ENCODE measurements at regions not wholly inside any gene's neighbourhood (a gene's known extent, or its start where the extent isn't known, plus 50 kb on each side); places are given as distances from the start of the nearest gene placed in this dataset.

DNA sequence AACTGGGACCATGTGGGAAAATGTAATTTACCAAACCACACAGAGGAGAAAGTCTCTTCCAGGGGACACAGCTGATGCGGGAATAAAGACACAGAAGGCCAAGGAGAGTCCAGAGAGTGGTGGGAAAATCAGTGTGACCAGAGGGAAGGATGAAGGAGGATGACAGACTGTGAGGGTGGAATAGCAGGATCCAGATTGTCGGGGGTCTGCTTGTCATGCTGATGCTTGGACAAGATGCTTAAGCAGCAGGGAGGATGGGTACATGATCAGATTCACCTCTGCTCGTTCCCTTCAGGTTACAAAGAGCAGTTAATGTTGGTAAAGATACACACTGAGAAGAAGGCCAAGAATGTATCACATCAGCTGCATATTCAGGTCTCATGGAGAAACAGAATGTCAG lies 117.1 kb upstream of the ZNF644 start:
- H4K20me1 ChIP-seq (ENCODE audit: control insufficient read depth, extremely low read depth, insufficient read depth, low read length), result no peaks in the 10 kb centered on the region
- H3K9me3 ChIP-seq (ENCODE audit: control insufficient read depth, insufficient read depth, low read depth, low read length), result no peaks in the 10 kb centered on the region
- TF ChIP-seq EZH2 (IDR thresholded peaks at IDR 0.05; ENCODE audit: low read length, missing control alignments), result no peak
- TF ChIP-seq, protein P1, sequence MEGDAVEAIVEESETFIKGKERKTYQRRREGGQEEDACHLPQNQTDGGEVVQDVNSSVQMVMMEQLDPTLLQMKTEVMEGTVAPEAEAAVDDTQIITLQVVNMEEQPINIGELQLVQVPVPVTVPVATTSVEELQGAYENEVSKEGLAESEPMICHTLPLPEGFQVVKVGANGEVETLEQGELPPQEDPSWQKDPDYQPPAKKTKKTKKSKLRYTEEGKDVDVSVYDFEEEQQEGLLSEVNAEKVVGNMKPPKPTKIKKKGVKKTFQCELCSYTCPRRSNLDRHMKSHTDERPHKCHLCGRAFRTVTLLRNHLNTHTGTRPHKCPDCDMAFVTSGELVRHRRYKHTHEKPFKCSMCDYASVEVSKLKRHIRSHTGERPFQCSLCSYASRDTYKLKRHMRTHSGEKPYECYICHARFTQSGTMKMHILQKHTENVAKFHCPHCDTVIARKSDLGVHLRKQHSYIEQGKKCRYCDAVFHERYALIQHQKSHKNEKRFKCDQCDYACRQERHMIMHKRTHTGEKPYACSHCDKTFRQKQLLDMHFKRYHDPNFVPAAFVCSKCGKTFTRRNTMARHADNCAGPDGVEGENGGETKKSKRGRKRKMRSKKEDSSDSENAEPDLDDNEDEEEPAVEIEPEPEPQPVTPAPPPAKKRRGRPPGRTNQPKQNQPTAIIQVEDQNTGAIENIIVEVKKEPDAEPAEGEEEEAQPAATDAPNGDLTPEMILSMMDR (conservative IDR thresholded peaks at IDR 0.05 in 1 of 2, IDR thresholded peaks at IDR 0.05 in 1 of 2; ENCODE audit: low read depth in 1 of 2, low read length in 2 of 2), result no peak
- DNase-seq (ENCODE audit: low read depth in 2 of 2), result no peak
- H3K79me2 ChIP-seq (ENCODE audit: control insufficient read depth, insufficient read depth, low read length), result no peaks in the 10 kb centered on the region
- no peak overlapping the region for H3K4me2 ChIP-seq (ENCODE audit: extremely low read depth, insufficient read depth, low read length)
- no peak overlapping the region for H3K9ac ChIP-seq (ENCODE audit: insufficient read depth, low read length)
- no peak overlapping the region for H3K27ac ChIP-seq (ENCODE audit: insufficient read depth, low read length)
- H3K36me3 ChIP-seq (ENCODE audit: control insufficient read depth, insufficient read depth, low read length), result no peaks in the 10 kb centered on the region
- no peaks in the 10 kb centered on the region for H3K4me1 ChIP-seq (ENCODE audit: control insufficient read depth, extremely low read depth, insufficient read depth, low read length)
- H3K27me3 ChIP-seq (ENCODE audit: control insufficient read depth, insufficient read depth, low read length), result no peaks in the 10 kb centered on the region
- no peak overlapping the region for H2AFZ ChIP-seq (ENCODE audit: low read length)
- no peak overlapping the region for H3K4me3 ChIP-seq (replicated peaks in 1 of 4; ENCODE audit: control extremely low read depth in 1 of 4, insufficient read depth in 1 of 4, low read depth in 3 of 4, low read length in 4 of 4)

DNA sequence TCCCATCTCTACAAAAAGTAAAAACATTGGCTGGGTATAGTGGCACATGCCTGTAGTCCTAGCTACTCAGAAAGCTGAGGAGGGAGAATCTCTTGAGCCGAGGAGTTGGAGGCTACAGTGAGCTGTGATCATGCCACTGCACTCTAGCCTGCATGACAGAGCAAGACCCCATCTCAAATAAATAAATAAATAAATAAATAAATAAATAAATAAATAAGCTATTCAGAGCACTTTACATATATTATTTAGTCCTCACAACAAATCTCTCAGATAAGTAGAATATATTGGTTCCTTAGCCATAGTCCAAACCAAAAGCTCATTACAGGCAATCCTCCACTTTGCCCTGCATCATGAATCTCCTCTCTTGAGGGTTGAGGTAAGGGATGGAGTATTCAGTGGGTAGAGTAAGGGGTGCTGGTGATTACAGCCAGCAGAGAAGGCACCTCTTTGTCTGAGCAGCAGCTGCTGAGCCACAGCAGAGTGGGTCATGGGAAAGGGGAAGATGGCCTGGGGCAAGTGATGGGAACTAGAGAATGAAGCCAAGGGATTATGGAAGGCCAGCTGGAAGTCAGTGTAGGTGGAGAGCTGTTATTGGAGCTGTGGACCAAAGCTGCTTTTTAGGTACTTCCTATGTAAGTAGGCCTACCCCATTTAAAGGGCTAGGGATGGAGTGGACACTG lies 115.5 kb upstream of the ZNF644 start:
- no peaks in the 10 kb centered on the region for H3K9me3 ChIP-seq (ENCODE audit: control insufficient read depth, insufficient read depth, low read depth, low read length)
- no peak for DNase-seq (ENCODE audit: low read depth in 2 of 2)
- no peak overlapping the region for H2AFZ ChIP-seq (ENCODE audit: low read length)
- no peaks in the 10 kb centered on the region for H3K36me3 ChIP-seq (ENCODE audit: control insufficient read depth, insufficient read depth, low read length)
- no peaks in the 10 kb centered on the region for H4K20me1 ChIP-seq (ENCODE audit: control insufficient read depth, extremely low read depth, insufficient read depth, low read length)
- H3K27me3 ChIP-seq (ENCODE audit: control insufficient read depth, insufficient read depth, low read length), result no peaks in the 10 kb centered on the region
- H3K4me3 ChIP-seq (replicated peaks in 1 of 4; ENCODE audit: control extremely low read depth in 1 of 4, insufficient read depth in 1 of 4, low read depth in 3 of 4, low read length in 4 of 4), result no peak overlapping the region
- H3K27ac ChIP-seq (ENCODE audit: insufficient read depth, low read length), result no peak overlapping the region
- no peak for TF ChIP-seq EZH2 (IDR thresholded peaks at IDR 0.05; ENCODE audit: low read length, missing control alignments)
- TF ChIP-seq, protein P1 (conservative IDR thresholded peaks at IDR 0.05 in 1 of 2, IDR thresholded peaks at IDR 0.05 in 1 of 2; ENCODE audit: low read depth in 1 of 2, low read length in 2 of 2), result no peak
- no peaks in the 10 kb centered on the region for H3K4me1 ChIP-seq (ENCODE audit: control insufficient read depth, extremely low read depth, insufficient read depth, low read length)
- no peaks in the 10 kb centered on the region for H3K79me2 ChIP-seq (ENCODE audit: control insufficient read depth, insufficient read depth, low read length)
- no peak overlapping the region for H3K4me2 ChIP-seq (ENCODE audit: extremely low read depth, insufficient read depth, low read length)
- H3K9ac ChIP-seq (ENCODE audit: insufficient read depth, low read length), result no peak overlapping the region

GRCh38 chr1:91135799-91136198 lies 114.0 kb upstream of the ZNF644 start:
- Histone ChIP-seq H3K79me2 (ENCODE audit: control insufficient read depth, insufficient read depth, low read length) (no peaks in the 10 kb centered on the region), H3K4me1 (ENCODE audit: control insufficient read depth, extremely low read depth, insufficient read depth, low read length) (no peaks in the 10 kb centered on the region), H3K4me2 (ENCODE audit: extremely low read depth, insufficient read depth, low read length) (no peak overlapping the region), H4K20me1 (ENCODE audit: control insufficient read depth, extremely low read depth, insufficient read depth, low read length) (no peaks in the 10 kb centered on the region), H3K9me3 (ENCODE audit: control insufficient read depth, insufficient read depth, low read depth, low read length) (no peaks in the 10 kb centered on the region), H2AFZ (ENCODE audit: low read length) (no peak overlapping the region), H3K27ac (ENCODE audit: insufficient read depth, low read length) (no peak overlapping the region), H3K4me3 (replicated peaks in 1 of 4; ENCODE audit: control extremely low read depth in 1 of 4, insufficient read depth in 1 of 4, low read depth in 3 of 4, low read length in 4 of 4) (no peak overlapping the region), H3K36me3 (ENCODE audit: control insufficient read depth, insufficient read depth, low read length) (no peaks in the 10 kb centered on the region), H3K9ac (ENCODE audit: insufficient read depth, low read length) (no peak overlapping the region), H3K27me3 (ENCODE audit: control insufficient read depth, insufficient read depth, low read length) (no peaks in the 10 kb centered on the region)
- no peak for DNase-seq (ENCODE audit: low read depth in 2 of 2)
- TF ChIP-seq, protein P1 (conservative IDR thresholded peaks at IDR 0.05 in 1 of 2, IDR thresholded peaks at IDR 0.05 in 1 of 2; ENCODE audit: low read depth in 1 of 2, low read length in 2 of 2), result no peak
- TF ChIP-seq EZH2 (IDR thresholded peaks at IDR 0.05; ENCODE audit: low read length, missing control alignments), result no peak

Measured in fibroblast of lung (primary cell).